HCT116 (cell line): ENCODE measurements at regions not wholly inside any gene's neighbourhood (a gene's known extent, or its start where the extent isn't known, plus 50 kb on each side); places are given as distances from the start of the nearest gene placed in this dataset.

Experiments used
- ATAC-seq: fragments of 200-7000 bp; cut with Tn5 transposase; 2 replicates; pipeline ENCODE4 v1.9.1; 2020; ENCODE audit warnings: mild to moderate bottlenecking, moderate library complexity
- BruUV-seq: library from RNA; stranded (reverse); fragments of 400-500 nt; replicated peaks from 2 replicates; lab custom pipeline; 2021; lab: Mats Ljungman, UMichigan
- CTCF ChIA-PET: fragments of 300-600 bp; sonication (Branson Sonifier 250); formaldehyde crosslinking; loops from one replicate; lab custom pipeline; 2021; ENCODE audit warnings: antibody characterized with exemption; lab: Charles Lee
- POLR2A ChIA-PET: fragments of 300-600, 350-600 bp; sonication (Branson Sonifier 250); formaldehyde crosslinking; loops from one replicate; lab custom pipeline; 2021; ENCODE audit warnings: antibody characterized with exemption; lab: Charles Lee
- RAD21 ChIA-PET, 2 experiments: fragments of 300-600 bp; sonication (Branson Sonifier 250); formaldehyde crosslinking; loops; one replicate each; lab custom pipeline; 2023; ENCODE audit warnings: low total read pairs in 2 of 2; ENCODE audit not compliant: uncharacterized antibody in 2 of 2, unreplicated experiment in 2 of 2, low non-redundant PET in 1 of 2; lab: Charles Lee
- DNase-seq: peaks from one replicate; pipeline ENCODE4 v3.0.0-alpha.2; 2010; ENCODE audit warnings: low read depth, low spot score
- H2AFZ ChIP-seq: fragments of 200-600 bp; shearing (Covaris generic), sonication (generic); 2 replicates; pipeline ENCODE4 v1.6.1; 2017; ENCODE audit warnings: low read depth, mixed run types, mixed read lengths, antibody characterized with exemption, low read length; ENCODE audit not compliant: poor library complexity, severe bottlenecking
- H3K27ac ChIP-seq: 2 replicates; pipeline ENCODE4 v1.5.1; 2012; ENCODE audit warnings: low read depth, low read length
- H3K27me3 ChIP-seq: fragments of 200-600 bp; sonication (generic); 2 replicates; pipeline ENCODE4 v1.6.1; 2016; ENCODE audit warnings: mixed run types, low read length, mixed read lengths; ENCODE audit not compliant: insufficient read depth
- H3K36me3 ChIP-seq, 2 experiments: fragments of 200-500 bp in 1 of 2; fragments of 200-600 bp in 1 of 2; sonication (Bioruptor generic) in 1 of 2; sonication (generic) in 1 of 2; 2 replicates each; pipeline versions ENCODE4 v1.5.1 to v1.6.1; 2014 to 2016; ENCODE audit warnings: low read length in 2 of 2, inconsistent platforms in 1 of 2, mixed read lengths in 1 of 2, mixed run types in 1 of 2; ENCODE audit not compliant: insufficient read depth in 2 of 2, control insufficient read depth in 1 of 2
- H3K4me1 ChIP-seq, 2 experiments: fragments of 200-600 bp in 1 of 2; sonication (generic) in 1 of 2; 2 replicates each; pipeline versions ENCODE4 v1.5.1 to v1.6.1; 2012 to 2017; ENCODE audit warnings: low read length in 2 of 2, inconsistent platforms in 1 of 2, mild to moderate bottlenecking in 1 of 2, mixed read lengths in 1 of 2, mixed run types in 1 of 2, moderate library complexity in 1 of 2; ENCODE audit not compliant: insufficient read depth in 2 of 2, control insufficient read depth in 1 of 2
- H3K4me2 ChIP-seq: fragments of 200-600 bp; sonication (generic); 2 replicates; pipeline ENCODE4 v1.6.1; 2017; ENCODE audit warnings: mixed run types, low read length, mixed read lengths
- H3K4me3 ChIP-seq, 2 experiments: fragments of 200-600 bp in 1 of 2; sonication (generic) in 1 of 2; replicated peaks in 1 of 2; 2 replicates each; pipeline ENCODE4 v1.5.1; 2011 to 2016; ENCODE audit warnings: low read length in 2 of 2, control low read depth in 1 of 2, low read depth in 1 of 2, mild to moderate bottlenecking in 1 of 2, mixed read lengths in 1 of 2, mixed run types in 1 of 2
- H3K79me2 ChIP-seq: fragments of 200-600 bp; sonication (generic); 2 replicates; pipeline ENCODE4 v1.6.1; 2017; ENCODE audit warnings: mild to moderate bottlenecking, mixed run types, low read length, moderate library complexity, mixed read lengths; ENCODE audit not compliant: insufficient read depth
- H3K9ac ChIP-seq: fragments of 200-600 bp; sonication (generic); 2 replicates; pipeline ENCODE4 v1.6.1; 2016; ENCODE audit warnings: low read length, mixed read lengths
- H3K9me2 ChIP-seq: fragments of 200-600 bp; sonication (generic), shearing (Covaris generic); 2 replicates; pipeline ENCODE4 v1.6.1; 2017; ENCODE audit warnings: mixed run types, mild to moderate bottlenecking, moderate library complexity; ENCODE audit not compliant: insufficient read depth
- H3K9me3 ChIP-seq, 2 experiments: fragments of 200-500 bp in 1 of 2; fragments of 200-600 bp in 1 of 2; sonication (Bioruptor generic) in 1 of 2; sonication (generic) in 1 of 2; 2 replicates each; pipeline ENCODE4 v1.6.1; 2014 to 2017; ENCODE audit warnings: low read length in 2 of 2, mixed read lengths in 2 of 2, inconsistent platforms in 1 of 2, low read depth in 1 of 2, mild to moderate bottlenecking in 1 of 2, mixed run types in 1 of 2, moderate library complexity in 1 of 2; ENCODE audit not compliant: control insufficient read depth in 1 of 2, insufficient read depth in 1 of 2
- H4K20me1 ChIP-seq: fragments of 200-600 bp; sonication (generic), shearing (Covaris generic); 2 replicates; pipeline ENCODE4 v1.6.1; 2017; ENCODE audit warnings: mixed run types, mild to moderate bottlenecking, moderate library complexity; ENCODE audit not compliant: insufficient read depth
- CEBPB ChIP-seq: IDR thresholded peaks from 2 replicates; pipeline ENCODE4 v1.6.1; 2012; ENCODE audit warnings: low read depth
- JUND ChIP-seq: IDR thresholded peaks from 2 replicates; pipeline ENCODE4 v1.6.1; 2012
- RAD21 ChIP-seq: IDR thresholded peaks from 2 replicates; pipeline ENCODE4 v1.6.1; 2012; ENCODE audit warnings: low read depth, mild to moderate bottlenecking
- TCF7L2 ChIP-seq: IDR thresholded peaks from 2 replicates; pipeline ENCODE4 v1.7.0; 2011; ENCODE audit warnings: borderline replicate concordance, inconsistent platforms; ENCODE audit not compliant: insufficient read depth, insufficient read length; ENCODE audit errors: extremely low read depth
- ZNF274 ChIP-seq: fragments of 200-500 bp; sonication (Bioruptor generic); IDR thresholded peaks from 2 replicates; pipeline ENCODE4 v1.6.1; 2014; ENCODE audit warnings: mild to moderate bottlenecking, low read depth, low read length, inconsistent platforms
- intact Hi-C: fragments of 100-400 bp; cut with micrococcal nuclease; formaldehyde crosslinking; loops from 2 replicates; pipeline ENCODE4 v1.10.0; 2022
- TF ChIP-seq, protein P1 (sequence below), 3 experiments: fragments of 200-600 bp in 1 of 3; sonication (generic) in 1 of 3; IDR thresholded peaks in 2 of 3; conservative IDR thresholded peaks in 1 of 3; 2 replicates each; pipeline ENCODE4 v1.5.1; 2012 to 2017; ENCODE audit warnings: low read depth in 2 of 3, low read length in 2 of 3, antibody characterized with exemption in 1 of 3, borderline replicate concordance in 1 of 3, control low read depth in 1 of 3, mild to moderate bottlenecking in 1 of 3, mixed read lengths in 1 of 3, mixed run types in 1 of 3, moderate library complexity in 1 of 3; ENCODE audit not compliant: insufficient read depth in 1 of 3

DNA sequence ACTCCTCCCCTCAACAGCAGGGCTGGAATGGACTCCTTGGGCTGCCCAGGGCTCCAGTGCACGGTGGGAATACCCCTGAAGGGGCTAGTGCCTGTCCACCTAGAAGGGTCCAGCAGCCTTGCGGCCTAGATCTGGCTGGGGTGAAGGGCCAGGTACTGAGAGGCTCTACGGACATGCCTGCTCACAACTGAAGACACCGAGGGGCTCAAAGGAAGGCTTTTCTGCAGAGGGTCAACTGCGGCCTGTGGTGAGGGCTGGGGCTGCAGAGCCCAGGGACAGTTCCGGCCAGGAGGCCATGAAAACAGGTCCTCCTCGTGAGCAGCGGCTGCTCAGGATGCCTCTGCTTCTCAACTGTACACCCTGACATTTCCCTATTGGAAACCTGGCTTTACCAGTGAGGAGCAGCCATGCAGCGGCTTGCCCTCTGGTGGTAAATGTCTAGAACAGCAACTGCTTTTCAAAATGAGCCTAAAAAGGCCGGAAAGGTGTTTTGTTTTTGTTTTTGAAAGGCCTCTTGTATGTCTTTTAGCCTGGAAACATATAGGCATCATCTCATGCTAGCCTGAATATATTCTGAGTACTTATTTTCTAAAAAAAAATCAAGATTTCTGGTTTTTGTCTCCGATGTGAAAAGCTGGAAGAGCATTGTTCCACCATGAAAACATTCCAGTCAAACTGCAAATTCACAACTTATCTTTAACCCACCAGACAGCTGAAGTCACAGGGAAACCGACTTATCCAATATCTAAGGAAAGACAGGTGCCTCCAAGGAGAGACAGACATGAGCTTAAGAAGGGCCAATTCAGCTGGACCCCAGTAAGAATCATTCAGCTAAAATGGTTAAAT is 163.4 kb downstream of the KLF13 start:
- Histone ChIP-seq H3K27ac (peak overlapping the region; percentile 33; the same call in 1 of the 2 replicates), H3K79me2 (no peaks in the 10 kb centered on the region), H2AFZ (peak overlapping the region; percentile 1), H3K4me1 (peaks cover 19 to 21% of the 10 kb centered on the region in 2 experiments), H3K27me3 (no peaks in the 10 kb centered on the region), H3K9me2 (no peaks in the 10 kb centered on the region), H3K36me3 (no peaks in the 10 kb centered on the region), H3K9ac (no peak overlapping the region), H3K9me3 (no peaks in the 10 kb centered on the region), H3K4me2 (no peak overlapping the region), H3K4me3 (no peak overlapping the region), H4K20me1 (no peaks in the 10 kb centered on the region)
- ATAC-seq, result peak; percentile 51
- TF ChIP-seq, protein P1, sequence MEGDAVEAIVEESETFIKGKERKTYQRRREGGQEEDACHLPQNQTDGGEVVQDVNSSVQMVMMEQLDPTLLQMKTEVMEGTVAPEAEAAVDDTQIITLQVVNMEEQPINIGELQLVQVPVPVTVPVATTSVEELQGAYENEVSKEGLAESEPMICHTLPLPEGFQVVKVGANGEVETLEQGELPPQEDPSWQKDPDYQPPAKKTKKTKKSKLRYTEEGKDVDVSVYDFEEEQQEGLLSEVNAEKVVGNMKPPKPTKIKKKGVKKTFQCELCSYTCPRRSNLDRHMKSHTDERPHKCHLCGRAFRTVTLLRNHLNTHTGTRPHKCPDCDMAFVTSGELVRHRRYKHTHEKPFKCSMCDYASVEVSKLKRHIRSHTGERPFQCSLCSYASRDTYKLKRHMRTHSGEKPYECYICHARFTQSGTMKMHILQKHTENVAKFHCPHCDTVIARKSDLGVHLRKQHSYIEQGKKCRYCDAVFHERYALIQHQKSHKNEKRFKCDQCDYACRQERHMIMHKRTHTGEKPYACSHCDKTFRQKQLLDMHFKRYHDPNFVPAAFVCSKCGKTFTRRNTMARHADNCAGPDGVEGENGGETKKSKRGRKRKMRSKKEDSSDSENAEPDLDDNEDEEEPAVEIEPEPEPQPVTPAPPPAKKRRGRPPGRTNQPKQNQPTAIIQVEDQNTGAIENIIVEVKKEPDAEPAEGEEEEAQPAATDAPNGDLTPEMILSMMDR (IDR thresholded peaks at IDR 0.05 in 2 of 3, conservative IDR thresholded peaks at IDR 0.05 in 1 of 3; ENCODE audit: borderline replicate concordance in 1 of 3, insufficient read depth in 1 of 3, low read depth in 2 of 3, low read length in 2 of 3), result peak; percentile 60 to 86 (median 80); a peak in 5 of 6 replicates
- no peak for TF ChIP-seq TCF7L2
- TF ChIP-seq RAD21, result peak; percentile 52
- TF ChIP-seq JUND, result no peak
- no peak for TF ChIP-seq CEBPB
- no peak for TF ChIP-seq ZNF274
- peak; percentile 35 for DNase-seq
- RAD21 ChIA-PET, result interaction anchor here in 1 of 2 experiments (1.2 kb wide), 1 partner anchor 49 kb away, joined by 4 read pairs; no protein-coding TSS in a partner anchor
- intact Hi-C loops, result loop anchor here (2.0 to 10.0 kb wide), 6 partner anchors 125 to 825 kb away; partner anchors contain the start of genes FAN1 and KLF13
- no TSS peak for BruUV-seq
- CTCF ChIA-PET, result interaction anchor here (0.7 to 3.5 kb wide), 6 partner anchors 16 to 276 kb away, joined by 3 to 30 read pairs (median 8); no protein-coding TSS in a partner anchor
- POLR2A ChIA-PET, result no interaction called here
